GM23338 (cell line): ENCODE measurements at regions not wholly inside any gene's neighbourhood (a gene's known extent, or its start where the extent isn't known, plus 50 kb on each side); places are given as distances from the start of the nearest gene placed in this dataset.

Experiments
- CREB1 ChIP-seq: fragments of 250-450 bp; sonication (Bioruptor Pico); IDR thresholded peaks from 2 replicates; pipeline ENCODE4 v1.5.0; 2020; ENCODE audit warnings: low read depth, mild to moderate bottlenecking, moderate library complexity
- EZH2 ChIP-seq: fragments of 200-600 bp; sonication (generic); IDR thresholded peaks from one replicate; pipeline ENCODE4 v1.8.0; 2017; ENCODE audit warnings: antibody characterized with exemption, mild to moderate bottlenecking, low read depth; ENCODE audit not compliant: unreplicated experiment
- EZH2phosphoT487 ChIP-seq: fragments of 200-600 bp; sonication (generic); IDR thresholded peaks from one replicate; pipeline ENCODE4 v1.8.1; 2018; ENCODE audit warnings: antibody characterized with exemption; ENCODE audit not compliant: unreplicated experiment
- JUNB ChIP-seq: IDR thresholded peaks from one replicate; pipeline ENCODE4 v1.6.1; 2016; ENCODE audit warnings: antibody characterized with exemption; ENCODE audit not compliant: unreplicated experiment
- POLR2AphosphoS5 ChIP-seq: IDR thresholded peaks from 2 replicates; pipeline ENCODE4 v1.6.1; 2016; ENCODE audit warnings: antibody characterized with exemption, low read depth
- STAT1 ChIP-seq: IDR thresholded peaks from one replicate; pipeline ENCODE4 v1.6.1; 2016; ENCODE audit warnings: antibody characterized with exemption; ENCODE audit not compliant: unreplicated experiment
- ZNF331 ChIP-seq: fragments of 250-450 bp; sonication (Bioruptor Pico); IDR thresholded peaks from 2 replicates; pipeline ENCODE4 v1.5.0; 2020; ENCODE audit warnings: low read depth, mild to moderate bottlenecking, moderate library complexity
- TF ChIP-seq, protein P1 (sequence below): IDR thresholded peaks from one replicate; pipeline ENCODE4 v1.6.1; 2018; ENCODE audit warnings: antibody characterized with exemption; ENCODE audit not compliant: unreplicated experiment
- TF ChIP-seq, protein P2 (sequence below), 2 experiments: fragments of 200-600 bp in 1 of 2; sonication (generic) in 1 of 2; conservative IDR thresholded peaks; 2 replicates each; pipeline versions ENCODE4 v1.5.1 to v1.6.1; 2016 to 2017; ENCODE audit warnings: antibody characterized with exemption in 2 of 2, low read depth in 2 of 2, mild to moderate bottlenecking in 2 of 2, moderate library complexity in 1 of 2
- TF ChIP-seq, protein P3 (sequence below): IDR thresholded peaks from 2 replicates; pipeline ENCODE4 v1.6.1; 2016; ENCODE audit warnings: antibody characterized with exemption
- TF ChIP-seq, protein P4 (sequence below): fragments of 250-450 bp; sonication (Bioruptor Pico); IDR thresholded peaks from 2 replicates; pipeline ENCODE4 v1.5.0; 2020; ENCODE audit warnings: mild to moderate bottlenecking, moderate library complexity

DNA sequence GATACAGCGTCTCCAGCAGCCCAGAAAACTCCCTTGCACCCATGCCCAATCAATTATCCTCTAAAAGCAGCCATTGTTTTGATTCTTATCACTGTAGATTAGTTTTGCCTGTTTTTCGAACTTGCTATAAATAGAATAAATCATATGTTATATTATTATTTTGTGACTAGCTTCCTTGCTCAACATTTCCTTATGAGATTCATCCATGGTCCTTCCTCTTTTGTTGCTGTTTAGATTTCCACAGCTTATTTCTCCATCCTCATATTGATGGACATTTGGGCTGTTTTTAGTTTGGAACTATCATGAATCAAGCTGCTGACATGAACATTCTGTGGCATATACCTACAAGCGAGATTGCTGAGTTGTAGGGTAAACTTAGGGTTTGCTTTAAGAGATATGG is 595.3 kb downstream of the BCOR start:
- TF ChIP-seq, protein P1, sequence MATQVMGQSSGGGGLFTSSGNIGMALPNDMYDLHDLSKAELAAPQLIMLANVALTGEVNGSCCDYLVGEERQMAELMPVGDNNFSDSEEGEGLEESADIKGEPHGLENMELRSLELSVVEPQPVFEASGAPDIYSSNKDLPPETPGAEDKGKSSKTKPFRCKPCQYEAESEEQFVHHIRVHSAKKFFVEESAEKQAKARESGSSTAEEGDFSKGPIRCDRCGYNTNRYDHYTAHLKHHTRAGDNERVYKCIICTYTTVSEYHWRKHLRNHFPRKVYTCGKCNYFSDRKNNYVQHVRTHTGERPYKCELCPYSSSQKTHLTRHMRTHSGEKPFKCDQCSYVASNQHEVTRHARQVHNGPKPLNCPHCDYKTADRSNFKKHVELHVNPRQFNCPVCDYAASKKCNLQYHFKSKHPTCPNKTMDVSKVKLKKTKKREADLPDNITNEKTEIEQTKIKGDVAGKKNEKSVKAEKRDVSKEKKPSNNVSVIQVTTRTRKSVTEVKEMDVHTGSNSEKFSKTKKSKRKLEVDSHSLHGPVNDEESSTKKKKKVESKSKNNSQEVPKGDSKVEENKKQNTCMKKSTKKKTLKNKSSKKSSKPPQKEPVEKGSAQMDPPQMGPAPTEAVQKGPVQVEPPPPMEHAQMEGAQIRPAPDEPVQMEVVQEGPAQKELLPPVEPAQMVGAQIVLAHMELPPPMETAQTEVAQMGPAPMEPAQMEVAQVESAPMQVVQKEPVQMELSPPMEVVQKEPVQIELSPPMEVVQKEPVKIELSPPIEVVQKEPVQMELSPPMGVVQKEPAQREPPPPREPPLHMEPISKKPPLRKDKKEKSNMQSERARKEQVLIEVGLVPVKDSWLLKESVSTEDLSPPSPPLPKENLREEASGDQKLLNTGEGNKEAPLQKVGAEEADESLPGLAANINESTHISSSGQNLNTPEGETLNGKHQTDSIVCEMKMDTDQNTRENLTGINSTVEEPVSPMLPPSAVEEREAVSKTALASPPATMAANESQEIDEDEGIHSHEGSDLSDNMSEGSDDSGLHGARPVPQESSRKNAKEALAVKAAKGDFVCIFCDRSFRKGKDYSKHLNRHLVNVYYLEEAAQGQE: no peak
- TF ChIP-seq, protein P2, sequence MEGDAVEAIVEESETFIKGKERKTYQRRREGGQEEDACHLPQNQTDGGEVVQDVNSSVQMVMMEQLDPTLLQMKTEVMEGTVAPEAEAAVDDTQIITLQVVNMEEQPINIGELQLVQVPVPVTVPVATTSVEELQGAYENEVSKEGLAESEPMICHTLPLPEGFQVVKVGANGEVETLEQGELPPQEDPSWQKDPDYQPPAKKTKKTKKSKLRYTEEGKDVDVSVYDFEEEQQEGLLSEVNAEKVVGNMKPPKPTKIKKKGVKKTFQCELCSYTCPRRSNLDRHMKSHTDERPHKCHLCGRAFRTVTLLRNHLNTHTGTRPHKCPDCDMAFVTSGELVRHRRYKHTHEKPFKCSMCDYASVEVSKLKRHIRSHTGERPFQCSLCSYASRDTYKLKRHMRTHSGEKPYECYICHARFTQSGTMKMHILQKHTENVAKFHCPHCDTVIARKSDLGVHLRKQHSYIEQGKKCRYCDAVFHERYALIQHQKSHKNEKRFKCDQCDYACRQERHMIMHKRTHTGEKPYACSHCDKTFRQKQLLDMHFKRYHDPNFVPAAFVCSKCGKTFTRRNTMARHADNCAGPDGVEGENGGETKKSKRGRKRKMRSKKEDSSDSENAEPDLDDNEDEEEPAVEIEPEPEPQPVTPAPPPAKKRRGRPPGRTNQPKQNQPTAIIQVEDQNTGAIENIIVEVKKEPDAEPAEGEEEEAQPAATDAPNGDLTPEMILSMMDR (conservative IDR thresholded peaks at IDR 0.05; ENCODE audit: low read depth in 2 of 2): no peak
- TF ChIP-seq CREB1 (CRISPR knock-in tag) (no peak), EZH2 (no peak), POLR2AphosphoS5 (no peak), EZH2phosphoT487 (no peak), JUNB (no peak), STAT1 (no peak), ZNF331 (no peak)
- TF ChIP-seq, protein P3, sequence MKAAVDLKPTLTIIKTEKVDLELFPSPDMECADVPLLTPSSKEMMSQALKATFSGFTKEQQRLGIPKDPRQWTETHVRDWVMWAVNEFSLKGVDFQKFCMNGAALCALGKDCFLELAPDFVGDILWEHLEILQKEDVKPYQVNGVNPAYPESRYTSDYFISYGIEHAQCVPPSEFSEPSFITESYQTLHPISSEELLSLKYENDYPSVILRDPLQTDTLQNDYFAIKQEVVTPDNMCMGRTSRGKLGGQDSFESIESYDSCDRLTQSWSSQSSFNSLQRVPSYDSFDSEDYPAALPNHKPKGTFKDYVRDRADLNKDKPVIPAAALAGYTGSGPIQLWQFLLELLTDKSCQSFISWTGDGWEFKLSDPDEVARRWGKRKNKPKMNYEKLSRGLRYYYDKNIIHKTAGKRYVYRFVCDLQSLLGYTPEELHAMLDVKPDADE: no peak
- TF ChIP-seq, protein P4, sequence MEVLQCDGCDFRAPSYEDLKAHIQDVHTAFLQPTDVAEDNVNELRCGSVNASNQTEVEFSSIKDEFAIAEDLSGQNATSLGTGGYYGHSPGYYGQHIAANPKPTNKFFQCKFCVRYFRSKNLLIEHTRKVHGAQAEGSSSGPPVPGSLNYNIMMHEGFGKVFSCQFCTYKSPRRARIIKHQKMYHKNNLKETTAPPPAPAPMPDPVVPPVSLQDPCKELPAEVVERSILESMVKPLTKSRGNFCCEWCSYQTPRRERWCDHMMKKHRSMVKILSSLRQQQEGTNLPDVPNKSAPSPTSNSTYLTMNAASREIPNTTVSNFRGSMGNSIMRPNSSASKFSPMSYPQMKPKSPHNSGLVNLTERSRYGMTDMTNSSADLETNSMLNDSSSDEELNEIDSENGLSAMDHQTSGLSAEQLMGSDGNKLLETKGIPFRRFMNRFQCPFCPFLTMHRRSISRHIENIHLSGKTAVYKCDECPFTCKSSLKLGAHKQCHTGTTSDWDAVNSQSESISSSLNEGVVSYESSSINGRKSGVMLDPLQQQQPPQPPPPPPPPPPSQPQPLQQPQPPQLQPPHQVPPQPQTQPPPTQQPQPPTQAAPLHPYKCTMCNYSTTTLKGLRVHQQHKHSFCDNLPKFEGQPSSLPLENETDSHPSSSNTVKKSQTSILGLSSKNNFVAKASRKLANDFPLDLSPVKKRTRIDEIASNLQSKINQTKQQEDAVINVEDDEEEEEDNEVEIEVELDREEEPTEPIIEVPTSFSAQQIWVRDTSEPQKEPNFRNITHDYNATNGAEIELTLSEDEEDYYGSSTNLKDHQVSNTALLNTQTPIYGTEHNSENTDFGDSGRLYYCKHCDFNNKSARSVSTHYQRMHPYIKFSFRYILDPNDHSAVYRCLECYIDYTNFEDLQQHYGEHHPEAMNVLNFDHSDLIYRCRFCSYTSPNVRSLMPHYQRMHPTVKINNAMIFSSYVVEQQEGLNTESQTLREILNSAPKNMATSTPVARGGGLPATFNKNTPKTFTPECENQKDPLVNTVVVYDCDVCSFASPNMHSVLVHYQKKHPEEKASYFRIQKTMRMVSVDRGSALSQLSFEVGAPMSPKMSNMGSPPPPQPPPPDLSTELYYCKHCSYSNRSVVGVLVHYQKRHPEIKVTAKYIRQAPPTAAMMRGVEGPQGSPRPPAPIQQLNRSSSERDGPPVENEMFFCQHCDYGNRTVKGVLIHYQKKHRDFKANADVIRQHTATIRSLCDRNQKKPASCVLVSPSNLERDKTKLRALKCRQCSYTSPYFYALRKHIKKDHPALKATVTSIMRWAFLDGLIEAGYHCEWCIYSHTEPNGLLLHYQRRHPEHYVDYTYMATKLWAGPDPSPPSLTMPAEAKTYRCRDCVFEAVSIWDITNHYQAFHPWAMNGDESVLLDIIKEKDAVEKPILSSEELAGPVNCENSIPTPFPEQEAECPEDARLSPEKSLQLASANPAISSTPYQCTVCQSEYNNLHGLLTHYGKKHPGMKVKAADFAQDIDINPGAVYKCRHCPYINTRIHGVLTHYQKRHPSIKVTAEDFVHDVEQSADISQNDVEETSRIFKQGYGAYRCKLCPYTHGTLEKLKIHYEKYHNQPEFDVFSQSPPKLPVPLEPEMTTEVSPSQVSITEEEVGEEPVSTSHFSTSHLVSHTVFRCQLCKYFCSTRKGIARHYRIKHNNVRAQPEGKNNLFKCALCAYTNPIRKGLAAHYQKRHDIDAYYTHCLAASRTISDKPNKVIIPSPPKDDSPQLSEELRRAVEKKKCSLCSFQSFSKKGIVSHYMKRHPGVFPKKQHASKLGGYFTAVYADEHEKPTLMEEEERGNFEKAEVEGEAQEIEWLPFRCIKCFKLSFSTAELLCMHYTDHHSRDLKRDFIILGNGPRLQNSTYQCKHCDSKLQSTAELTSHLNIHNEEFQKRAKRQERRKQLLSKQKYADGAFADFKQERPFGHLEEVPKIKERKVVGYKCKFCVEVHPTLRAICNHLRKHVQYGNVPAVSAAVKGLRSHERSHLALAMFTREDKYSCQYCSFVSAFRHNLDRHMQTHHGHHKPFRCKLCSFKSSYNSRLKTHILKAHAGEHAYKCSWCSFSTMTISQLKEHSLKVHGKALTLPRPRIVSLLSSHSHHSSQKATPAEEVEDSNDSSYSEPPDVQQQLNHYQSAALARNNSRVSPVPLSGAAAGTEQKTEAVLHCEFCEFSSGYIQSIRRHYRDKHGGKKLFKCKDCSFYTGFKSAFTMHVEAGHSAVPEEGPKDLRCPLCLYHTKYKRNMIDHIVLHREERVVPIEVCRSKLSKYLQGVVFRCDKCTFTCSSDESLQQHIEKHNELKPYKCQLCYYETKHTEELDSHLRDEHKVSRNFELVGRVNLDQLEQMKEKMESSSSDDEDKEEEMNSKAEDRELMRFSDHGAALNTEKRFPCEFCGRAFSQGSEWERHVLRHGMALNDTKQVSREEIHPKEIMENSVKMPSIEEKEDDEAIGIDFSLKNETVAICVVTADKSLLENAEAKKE (CRISPR knock-in tag): no peak
